Ovary (tissue), 3 donors: ENCODE measurements at regions not wholly inside any gene's neighbourhood (a gene's known extent, or its start where the extent isn't known, plus 50 kb on each side); places are given as distances from the start of the nearest gene placed in this dataset.

ENCODE experiments used
- EP300 ChIP-seq: sonication (generic); formaldehyde crosslinking; IDR thresholded peaks from one replicate; pipeline ENCODE4 v1.6.1; 2017; ENCODE audit warnings: antibody characterized with exemption
- POLR2A ChIP-seq: fragments of 450-650 bp; IDR thresholded peaks from one replicate; pipeline ENCODE4 v1.6.1; 2017; ENCODE audit warnings: antibody characterized with exemption, mild to moderate bottlenecking, moderate library complexity
- TF ChIP-seq, protein P1 (sequence below), 3 donors: fragments of 450-650 bp in 2 of 3; fragments of 200-600 bp in 1 of 3; IDR thresholded peaks; one replicate each; pipeline versions ENCODE4 v1.5.1 to v1.8.0; 2016 to 2022; ENCODE audit warnings: antibody characterized with exemption in 3 of 3, mild to moderate bottlenecking in 1 of 3
- donor health status: DM: no; HTN: no; CAD: no.

DNA sequence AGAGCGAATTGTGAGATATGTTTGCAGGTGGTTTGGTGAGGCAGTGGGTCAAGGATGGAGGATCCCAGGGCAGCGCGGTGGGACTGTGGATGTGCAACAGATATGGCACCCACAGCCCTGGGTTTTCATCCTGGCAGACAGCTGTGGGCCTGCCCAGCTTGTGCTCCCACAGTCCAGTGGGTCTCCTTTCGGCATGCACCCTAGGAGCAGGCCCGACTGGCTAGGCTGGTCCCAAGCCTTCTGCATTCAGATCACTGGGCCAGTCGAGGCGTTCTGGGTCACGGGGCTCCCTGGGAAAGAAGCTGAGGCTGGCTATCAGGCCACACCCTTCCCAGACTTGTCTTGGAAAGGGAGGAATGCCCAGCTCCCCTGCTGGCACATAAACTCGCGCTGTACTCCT is 2289.6 kb downstream of the ARAP2 start:
- TF ChIP-seq, protein P1, sequence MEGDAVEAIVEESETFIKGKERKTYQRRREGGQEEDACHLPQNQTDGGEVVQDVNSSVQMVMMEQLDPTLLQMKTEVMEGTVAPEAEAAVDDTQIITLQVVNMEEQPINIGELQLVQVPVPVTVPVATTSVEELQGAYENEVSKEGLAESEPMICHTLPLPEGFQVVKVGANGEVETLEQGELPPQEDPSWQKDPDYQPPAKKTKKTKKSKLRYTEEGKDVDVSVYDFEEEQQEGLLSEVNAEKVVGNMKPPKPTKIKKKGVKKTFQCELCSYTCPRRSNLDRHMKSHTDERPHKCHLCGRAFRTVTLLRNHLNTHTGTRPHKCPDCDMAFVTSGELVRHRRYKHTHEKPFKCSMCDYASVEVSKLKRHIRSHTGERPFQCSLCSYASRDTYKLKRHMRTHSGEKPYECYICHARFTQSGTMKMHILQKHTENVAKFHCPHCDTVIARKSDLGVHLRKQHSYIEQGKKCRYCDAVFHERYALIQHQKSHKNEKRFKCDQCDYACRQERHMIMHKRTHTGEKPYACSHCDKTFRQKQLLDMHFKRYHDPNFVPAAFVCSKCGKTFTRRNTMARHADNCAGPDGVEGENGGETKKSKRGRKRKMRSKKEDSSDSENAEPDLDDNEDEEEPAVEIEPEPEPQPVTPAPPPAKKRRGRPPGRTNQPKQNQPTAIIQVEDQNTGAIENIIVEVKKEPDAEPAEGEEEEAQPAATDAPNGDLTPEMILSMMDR (IDR thresholded peaks at IDR 0.05), result no peak
- no peak for TF ChIP-seq POLR2A
- no peak for TF ChIP-seq EP300
